ENCODE measurements at regions not wholly inside any gene's neighbourhood (a gene's known extent, or its start where the extent isn't known, plus 50 kb on each side); places are given as distances from the start of the nearest gene placed in this dataset.

DNA sequence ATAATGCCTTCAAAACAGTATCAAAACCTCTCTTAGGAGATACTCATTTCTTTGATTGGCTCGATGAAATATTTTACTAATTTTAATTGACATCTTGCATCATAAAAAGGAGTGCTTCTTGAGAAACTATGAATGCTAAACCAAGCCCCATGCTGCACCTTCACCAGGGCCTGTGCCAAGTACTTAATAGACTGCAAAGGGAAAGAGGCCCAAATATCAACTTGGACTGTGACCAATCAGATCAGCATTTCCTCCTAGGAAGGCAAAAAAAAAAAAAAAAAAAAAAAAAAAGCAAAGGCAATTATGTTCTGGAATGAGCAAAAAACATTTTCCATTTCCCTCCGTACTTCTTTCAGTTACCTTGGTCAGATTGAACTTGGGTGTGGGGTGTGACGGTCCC is 253.0 kb upstream of the SOX4 start:
- BruUV-seq (replicated peaks) = no TSS peak
- no peak overlapping the region for H3K9ac ChIP-seq (ENCODE audit: low read length)
- no peak for DNase-seq (ENCODE audit: low read depth, low spot score)
- H3K4me2 ChIP-seq (ENCODE audit: low read length) = no peak overlapping the region
- H4K20me1 ChIP-seq (ENCODE audit: insufficient read depth) = no peaks in the 10 kb centered on the region
- ChIA-PET RAD21 (ENCODE audit: low non-redundant PET in 1 of 2, low total read pairs in 2 of 2, uncharacterized antibody in 2 of 2, unreplicated experiment in 2 of 2) (interaction anchor here in 1 of 2 experiments (0.9 kb wide), 1 partner anchor 403 kb away, joined by 3 read pairs; no protein-coding TSS in a partner anchor), POLR2A (no interaction called here), CTCF (no interaction called here)
- no peak overlapping the region for H3K27ac ChIP-seq (ENCODE audit: low read depth, low read length)
- intact Hi-C loops (cut with micrococcal nuclease) = loop anchor here (10.0 kb wide), 1 partner anchor 244 kb away; no protein-coding TSS in a partner anchor
- H3K27me3 ChIP-seq (ENCODE audit: insufficient read depth, low read length) = no peaks in the 10 kb centered on the region
- H3K79me2 ChIP-seq (ENCODE audit: insufficient read depth, low read length) = no peaks in the 10 kb centered on the region
- no peak for TF ChIP-seq FOSL1 (IDR thresholded peaks at IDR 0.05; ENCODE audit: low read depth)
- no peak for TF ChIP-seq EZH2 (IDR thresholded peaks at IDR 0.05)
- TF ChIP-seq, protein P1, sequence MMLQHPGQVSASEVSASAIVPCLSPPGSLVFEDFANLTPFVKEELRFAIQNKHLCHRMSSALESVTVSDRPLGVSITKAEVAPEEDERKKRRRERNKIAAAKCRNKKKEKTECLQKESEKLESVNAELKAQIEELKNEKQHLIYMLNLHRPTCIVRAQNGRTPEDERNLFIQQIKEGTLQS (IDR thresholded peaks at IDR 0.05) = no peak
- TF ChIP-seq SRF (IDR thresholded peaks at IDR 0.05; ENCODE audit: low read depth) = no peak
- no peak for TF ChIP-seq POLR2AphosphoS5 (IDR thresholded peaks at IDR 0.05; ENCODE audit: low read depth, low read length)
- no peak for TF ChIP-seq RAD21 (IDR thresholded peaks at IDR 0.05; ENCODE audit: low read depth)
- no peak for TF ChIP-seq SIN3A (IDR thresholded peaks at IDR 0.05; ENCODE audit: low read depth)
- TF ChIP-seq, protein P2, sequence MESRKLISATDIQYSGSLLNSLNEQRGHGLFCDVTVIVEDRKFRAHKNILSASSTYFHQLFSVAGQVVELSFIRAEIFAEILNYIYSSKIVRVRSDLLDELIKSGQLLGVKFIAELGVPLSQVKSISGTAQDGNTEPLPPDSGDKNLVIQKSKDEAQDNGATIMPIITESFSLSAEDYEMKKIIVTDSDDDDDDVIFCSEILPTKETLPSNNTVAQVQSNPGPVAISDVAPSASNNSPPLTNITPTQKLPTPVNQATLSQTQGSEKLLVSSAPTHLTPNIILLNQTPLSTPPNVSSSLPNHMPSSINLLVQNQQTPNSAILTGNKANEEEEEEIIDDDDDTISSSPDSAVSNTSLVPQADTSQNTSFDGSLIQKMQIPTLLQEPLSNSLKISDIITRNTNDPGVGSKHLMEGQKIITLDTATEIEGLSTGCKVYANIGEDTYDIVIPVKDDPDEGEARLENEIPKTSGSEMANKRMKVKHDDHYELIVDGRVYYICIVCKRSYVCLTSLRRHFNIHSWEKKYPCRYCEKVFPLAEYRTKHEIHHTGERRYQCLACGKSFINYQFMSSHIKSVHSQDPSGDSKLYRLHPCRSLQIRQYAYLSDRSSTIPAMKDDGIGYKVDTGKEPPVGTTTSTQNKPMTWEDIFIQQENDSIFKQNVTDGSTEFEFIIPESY (IDR thresholded peaks at IDR 0.05; ENCODE audit: extremely low read depth, insufficient replicate concordance, low read length) = no peak
- TF ChIP-seq ZNF274 (IDR thresholded peaks at IDR 0.05; ENCODE audit: low read depth, low read length) = no peak
- TF ChIP-seq ZFX (IDR thresholded peaks at IDR 0.05) = no peak
- TF ChIP-seq, protein P3, sequence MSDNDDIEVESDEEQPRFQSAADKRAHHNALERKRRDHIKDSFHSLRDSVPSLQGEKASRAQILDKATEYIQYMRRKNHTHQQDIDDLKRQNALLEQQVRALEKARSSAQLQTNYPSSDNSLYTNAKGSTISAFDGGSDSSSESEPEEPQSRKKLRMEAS (IDR thresholded peaks at IDR 0.05) = no peak
- no peak for TF ChIP-seq CEBPB (IDR thresholded peaks at IDR 0.05; ENCODE audit: low read depth)
- no peak for TF ChIP-seq JUND (IDR thresholded peaks at IDR 0.05)
- no peak for TF ChIP-seq TCF7L2 (IDR thresholded peaks at IDR 0.05; ENCODE audit: borderline replicate concordance, extremely low read depth, insufficient read depth, insufficient read length)
- TF ChIP-seq CBX3 (IDR thresholded peaks at IDR 0.05; ENCODE audit: low read depth) = no peak
- no peak for TF ChIP-seq ELF1 (IDR thresholded peaks at IDR 0.05; ENCODE audit: borderline replicate concordance, low read depth)
- H3K4me1 ChIP-seq (ENCODE audit: control insufficient read depth in 1 of 2, insufficient read depth in 2 of 2, low read length in 2 of 2) = no peaks in the 10 kb centered on the region
- no peaks in the 10 kb centered on the region for H3K36me3 ChIP-seq (ENCODE audit: control insufficient read depth in 1 of 2, insufficient read depth in 2 of 2, low read length in 2 of 2)
- H3K9me3 ChIP-seq (ENCODE audit: control insufficient read depth in 1 of 2, insufficient read depth in 1 of 2, low read depth in 1 of 2, low read length in 2 of 2) = no peaks in the 10 kb centered on the region
- no peak overlapping the region for H2AFZ ChIP-seq (ENCODE audit: low read depth, low read length, poor library complexity, severe bottlenecking)
- no peak overlapping the region for H3K4me3 ChIP-seq (replicated peaks in 1 of 2; ENCODE audit: low read depth in 1 of 2, low read length in 2 of 2)
- no peaks in the 10 kb centered on the region for H3K9me2 ChIP-seq (ENCODE audit: insufficient read depth)
- ATAC-seq = no peak

Data from HCT116 (cell line).